Stimulated activated CD8-positive, alpha-beta memory T cell treated with anti-CD3 and anti-CD28 coated beads, Interleukin-15, amount 100 ng/mL, for 48 hours (primary cell): ENCODE measurements at regions not wholly inside any gene's neighbourhood (a gene's known extent, or its start where the extent isn't known, plus 50 kb on each side); places are given as distances from the start of the nearest gene placed in this dataset.
"Not testable (repeated sequence)": the region's sequence is repeated elsewhere in the genome, so short reads cannot be mapped to it uniquely, and the experiment has no call there.

Experiments used
- DNase-seq, 2 donors: peaks; one replicate each; pipeline ENCODE4 v3.0.0-alpha.2; 2020; ENCODE audit warnings: low read depth in 2 of 2

- no peak for DNase-seq
These were observed 125.3 kb upstream of the DAPK1 start for GRCh38 chr9:87372356-87372851.

GRCh38 chr9:87374023-87374919, 123.4 kb upstream of the DAPK1 start:
- DNase-seq = peak; percentile 4 to 52

- DNase-seq = no peak
These were observed 122.1 kb upstream of the DAPK1 start for GRCh38 chr9:87375397-87376073.

- no peak for DNase-seq
These were observed 119.0 kb upstream of the DAPK1 start for GRCh38 chr9:87378676-87379075.

GRCh38 chr9:87379300-87379699, 118.4 kb upstream of the DAPK1 start:
- no peak for DNase-seq

- no peak for DNase-seq
These were observed 116.5 kb upstream of the DAPK1 start for GRCh38 chr9:87381050-87381711.

GRCh38 chr9:87381746-87382145, 115.9 kb upstream of the DAPK1 start:
- no peak for DNase-seq

GRCh38 chr9:87382900-87383299, 114.8 kb upstream of the DAPK1 start:
- DNase-seq = no peak

- DNase-seq = no peak
These were observed 114.1 kb upstream of the DAPK1 start for GRCh38 chr9:87383344-87384150.

GRCh38 chr9:87386490-87387025, 111.1 kb upstream of the DAPK1 start:
- no peak for DNase-seq

GRCh38 chr9:87387351-87388011, 110.2 kb upstream of the DAPK1 start:
- DNase-seq = no peak

- not testable (repeated sequence) for DNase-seq
These were observed 109.0 kb upstream of the DAPK1 start for GRCh38 chr9:87388708-87389107.

- no peak for DNase-seq
These were observed 107.7 kb upstream of the DAPK1 start for GRCh38 chr9:87389936-87390335.

GRCh38 chr9:87390361-87390760, 107.3 kb upstream of the DAPK1 start:
- no peak for DNase-seq

GRCh38 chr9:87392086-87392485, 105.6 kb upstream of the DAPK1 start:
- DNase-seq = no peak

- DNase-seq = no peak
These were observed 103.9 kb upstream of the DAPK1 start for GRCh38 chr9:87393706-87394230.

- DNase-seq = no peak
These were observed 101.7 kb upstream of the DAPK1 start for GRCh38 chr9:87395804-87396479.

GRCh38 chr9:87401681-87402080, 96.0 kb upstream of the DAPK1 start:
- DNase-seq = no peak

- DNase-seq = no peak
These were observed 95.1 kb upstream of the DAPK1 start for GRCh38 chr9:87402537-87402936.
